ENCODE measurements at regions not wholly inside any gene's neighbourhood (a gene's known extent, or its start where the extent isn't known, plus 50 kb on each side); places are given as distances from the start of the nearest gene placed in this dataset.

GRCh38 chr9:91495450-91495849, 71.8 kb upstream of the NFIL3 start:
- no peak for TF ChIP-seq CTCF (IDR thresholded peaks at IDR 0.05)
- H3K36me3 Mint-ChIP-seq (ENCODE audit: low read depth) = peaks cover 4% of the 10 kb centered on the region; the same call in 1 of the 2 replicates
- peaks cover 45% of the 10 kb centered on the region for H3K4me1 Mint-ChIP-seq (ENCODE audit: low read depth)
- peaks cover 3% of the 10 kb centered on the region; the same call in 1 of the 2 replicates for H3K27me3 Mint-ChIP-seq (ENCODE audit: insufficient read depth)
- peak; percentile 97 for DNase-seq
- peak overlapping the region; percentile 79 for H3K4me3 Mint-ChIP-seq
- peaks cover 3% of the 10 kb centered on the region; the same call in 1 of the 2 replicates for H3K9me3 Mint-ChIP-seq
- H3K27ac Mint-ChIP-seq = peak overlapping the region; percentile 94

- Mint-ChIP-seq H3K36me3 (ENCODE audit: low read depth) (peaks cover 4% of the 10 kb centered on the region; the same call in 1 of the 2 replicates), H3K4me1 (ENCODE audit: low read depth) (peaks cover 45% of the 10 kb centered on the region), H3K4me3 (peak overlapping the region; percentile 79), H3K27ac (peak overlapping the region; percentile 94), H3K9me3 (peaks cover 3% of the 10 kb centered on the region; the same call in 1 of the 2 replicates), H3K27me3 (ENCODE audit: insufficient read depth) (peaks cover 3% of the 10 kb centered on the region)
- peak; percentile 18 for DNase-seq
- no peak for TF ChIP-seq CTCF (IDR thresholded peaks at IDR 0.05)
Observed at GRCh38 chr9:91494751-91495150, 71.1 kb upstream of the NFIL3 start.

- TF ChIP-seq CTCF (IDR thresholded peaks at IDR 0.05) = no peak
- Mint-ChIP-seq H3K4me1 (ENCODE audit: low read depth) (peaks cover 63% of the 10 kb centered on the region), H3K27me3 (ENCODE audit: insufficient read depth) (peaks cover 3% of the 10 kb centered on the region), H3K9me3 (peaks cover 3% of the 10 kb centered on the region; the same call in 1 of the 2 replicates), H3K27ac (no peak overlapping the region), H3K36me3 (ENCODE audit: low read depth) (peaks cover 6% of the 10 kb centered on the region; the same call in 1 of the 2 replicates), H3K4me3 (no peak overlapping the region)
- no peak for DNase-seq
Observed at GRCh38 chr9:91492237-91492636, 68.6 kb upstream of the NFIL3 start.

GRCh38 chr9:91491624-91492023, 68.0 kb upstream of the NFIL3 start:
- no peak for DNase-seq
- H3K27ac Mint-ChIP-seq = no peak overlapping the region
- H3K9me3 Mint-ChIP-seq = peaks cover 3% of the 10 kb centered on the region; the same call in 1 of the 2 replicates
- H3K27me3 Mint-ChIP-seq (ENCODE audit: insufficient read depth) = peaks cover 3% of the 10 kb centered on the region
- no peak overlapping the region for H3K4me3 Mint-ChIP-seq
- peaks cover 66% of the 10 kb centered on the region for H3K4me1 Mint-ChIP-seq (ENCODE audit: low read depth)
- H3K36me3 Mint-ChIP-seq (ENCODE audit: low read depth) = peaks cover 10% of the 10 kb centered on the region; the same call in 1 of the 2 replicates
- no peak for TF ChIP-seq CTCF (IDR thresholded peaks at IDR 0.05)

GRCh38 chr9:91489361-91489899, 65.8 kb upstream of the NFIL3 start:
- Mint-ChIP-seq H3K27me3 (ENCODE audit: insufficient read depth) (no peaks in the 10 kb centered on the region; the same call in none of the 2 replicates), H3K9me3 (peaks cover 2% of the 10 kb centered on the region; the same call in 1 of the 2 replicates), H3K4me1 (ENCODE audit: low read depth) (peaks cover 60% of the 10 kb centered on the region), H3K4me3 (peak overlapping the region; percentile 11), H3K27ac (peak overlapping the region; percentile 82), H3K36me3 (ENCODE audit: low read depth) (peaks cover 7% of the 10 kb centered on the region; the same call in 1 of the 2 replicates)
- DNase-seq = peak; percentile 55
- no peak for TF ChIP-seq CTCF (IDR thresholded peaks at IDR 0.05)
